Mesenchymal stem cell (in vitro differentiated cells and primary cell): ENCODE measurements at regions not wholly inside any gene's neighbourhood (a gene's known extent, or its start where the extent isn't known, plus 50 kb on each side); places are given as distances from the start of the nearest gene placed in this dataset.

Source experiments
- DNase-seq: peaks from one replicate; pipeline ENCODE4 v3.0.0-alpha.2; 2013
- H2AFZ ChIP-seq: one replicate; pipeline ENCODE4 v1.6.1; 2013; ENCODE audit warnings: low read depth, mild to moderate bottlenecking, control low read depth, inconsistent platforms, low read length, moderate library complexity
- H2AK5ac ChIP-seq: 2 replicates; pipeline ENCODE4 v1.6.1; 2013; ENCODE audit warnings: low read length, moderate library complexity, mild to moderate bottlenecking, inconsistent platforms; ENCODE audit not compliant: severe bottlenecking
- H2BK120ac ChIP-seq: one replicate; pipeline ENCODE4 v1.6.1; 2013; ENCODE audit warnings: low read depth, mild to moderate bottlenecking, inconsistent platforms, low read length, moderate library complexity
- H2BK12ac ChIP-seq, 2 experiments: one replicate each; pipeline ENCODE4 v1.6.1; 2013; ENCODE audit warnings: inconsistent platforms in 2 of 2, low read length in 2 of 2, mild to moderate bottlenecking in 2 of 2, moderate library complexity in 2 of 2, control low read depth in 1 of 2
- H2BK15ac ChIP-seq: one replicate; pipeline ENCODE4 v1.6.1; 2013; ENCODE audit warnings: mild to moderate bottlenecking, low read depth, inconsistent platforms; ENCODE audit not compliant: poor library complexity, severe bottlenecking
- H2BK5ac ChIP-seq: 2 replicates; pipeline ENCODE4 v1.6.1; 2013; ENCODE audit warnings: low read depth, mild to moderate bottlenecking, low read length, control low read depth, inconsistent platforms; ENCODE audit not compliant: poor library complexity, severe bottlenecking
- H3K14ac ChIP-seq, 2 experiments: one replicate each; pipeline ENCODE4 v1.6.1; 2013; ENCODE audit warnings: inconsistent platforms in 2 of 2, low read length in 2 of 2, control low read depth in 1 of 2, mild to moderate bottlenecking in 1 of 2, moderate library complexity in 1 of 2
- H3K18ac ChIP-seq, 2 experiments: one replicate each; pipeline ENCODE4 v1.6.1; 2013; ENCODE audit warnings: inconsistent platforms in 2 of 2, low read length in 2 of 2, control low read depth in 1 of 2, low read depth in 1 of 2, mild to moderate bottlenecking in 1 of 2
- H3K23ac ChIP-seq, 2 experiments: one replicate each; pipeline ENCODE4 v1.6.1; 2013; ENCODE audit warnings: inconsistent platforms in 2 of 2, low read length in 2 of 2, mild to moderate bottlenecking in 2 of 2, moderate library complexity in 2 of 2, control low read depth in 1 of 2
- H3K27ac ChIP-seq: 2 replicates; pipeline ENCODE4 v1.5.1; 2013; ENCODE audit warnings: mild to moderate bottlenecking, moderate library complexity, low read length, control low read depth, inconsistent platforms; ENCODE audit not compliant: poor library complexity, severe bottlenecking
- H3K27me3 ChIP-seq, 2 experiments: 2 replicates each; pipeline versions ENCODE4 v1.6.1 to v1.7.0; 2013; ENCODE audit warnings: low read length in 2 of 2, mild to moderate bottlenecking in 2 of 2, moderate library complexity in 2 of 2, control low read depth in 1 of 2, inconsistent platforms in 1 of 2; ENCODE audit not compliant: control insufficient read depth in 1 of 2, insufficient read depth in 1 of 2
- H3K36me3 ChIP-seq, 2 experiments: 2 replicates each; pipeline versions ENCODE4 v1.6.1 to v1.7.0; 2013; ENCODE audit warnings: low read length in 2 of 2, control low read depth in 1 of 2, inconsistent platforms in 1 of 2, low read depth in 1 of 2, mild to moderate bottlenecking in 1 of 2; ENCODE audit not compliant: insufficient read depth in 2 of 2, control insufficient read depth in 1 of 2
- H3K4ac ChIP-seq, 2 experiments: one replicate each; pipeline ENCODE4 v1.6.1; 2013; ENCODE audit warnings: inconsistent platforms in 2 of 2, low read length in 2 of 2, mild to moderate bottlenecking in 2 of 2, moderate library complexity in 2 of 2, control low read depth in 1 of 2, low read depth in 1 of 2
- H3K4me1 ChIP-seq: 2 replicates; pipeline ENCODE4 v1.6.1; 2013; ENCODE audit warnings: low read depth, low read length, control low read depth; ENCODE audit not compliant: control insufficient read depth, insufficient read depth
- H3K4me2 ChIP-seq: 2 replicates; pipeline ENCODE4 v1.6.1; 2013; ENCODE audit warnings: low read length, mild to moderate bottlenecking, inconsistent platforms; ENCODE audit not compliant: poor library complexity, severe bottlenecking
- H3K4me3 ChIP-seq, 2 experiments: 2 replicates each; pipeline versions ENCODE4 v1.5.1 to v1.7.0; 2013; ENCODE audit warnings: low read length in 2 of 2, mild to moderate bottlenecking in 2 of 2, control low read depth in 1 of 2, low read depth in 1 of 2; ENCODE audit not compliant: insufficient read depth in 1 of 2
- H3K79me1 ChIP-seq: replicated peaks from 2 replicates; pipeline ENCODE4 v1.6.1; 2013; ENCODE audit warnings: mild to moderate bottlenecking, control low read depth, low read length, inconsistent platforms; ENCODE audit not compliant: poor library complexity, severe bottlenecking
- H3K9ac ChIP-seq: 2 replicates; pipeline ENCODE4 v1.7.0; 2013; ENCODE audit warnings: mild to moderate bottlenecking, low read length, moderate library complexity
- H3K9me3 ChIP-seq: 2 replicates; pipeline ENCODE4 v1.7.0; 2013; ENCODE audit warnings: mild to moderate bottlenecking, low read length; ENCODE audit not compliant: control insufficient read depth
- H4K8ac ChIP-seq: one replicate; pipeline ENCODE4 v1.6.1; 2013; ENCODE audit warnings: inconsistent platforms, mild to moderate bottlenecking, low read length, moderate library complexity
- H4K91ac ChIP-seq: one replicate; pipeline ENCODE4 v1.6.1; 2013; ENCODE audit warnings: mild to moderate bottlenecking, low read length, inconsistent platforms
- WGBS: methylation state at CpG from one replicate; pipeline ENCODE4 v1.1.7; 2013; ENCODE audit warnings: mixed read lengths; 5-methylcytosine and 5-hydroxymethylcytosine counted together

GRCh38 chr18:60493066-60493465 is 120.5 kb upstream of the MC4R start:
- Histone ChIP-seq H3K23ac (no peak overlapping the region), H3K18ac (no peak overlapping the region), H3K9ac (no peak overlapping the region), H2AFZ (no peak overlapping the region), H3K79me1 (no peaks in the 10 kb centered on the region), H2BK12ac (no peak overlapping the region), H4K8ac (no peak overlapping the region), H3K4ac (no peak overlapping the region), H3K27me3 (no peaks in the 10 kb centered on the region), H2BK120ac (no peak overlapping the region), H3K27ac (no peak overlapping the region), H3K9me3 (no peaks in the 10 kb centered on the region), H2BK5ac (no peak overlapping the region), H2BK15ac (no peak overlapping the region), H3K4me1 (no peaks in the 10 kb centered on the region), H3K14ac (no peak overlapping the region), H3K4me2 (no peak overlapping the region), H2AK5ac (no peak overlapping the region), H4K91ac (no peak overlapping the region), H3K4me3 (no peak overlapping the region), H3K36me3 (no peaks in the 10 kb centered on the region)
- WGBS = 31% methylated on average over 3 of the region's 4 CpGs
- no peak for DNase-seq

DNA sequence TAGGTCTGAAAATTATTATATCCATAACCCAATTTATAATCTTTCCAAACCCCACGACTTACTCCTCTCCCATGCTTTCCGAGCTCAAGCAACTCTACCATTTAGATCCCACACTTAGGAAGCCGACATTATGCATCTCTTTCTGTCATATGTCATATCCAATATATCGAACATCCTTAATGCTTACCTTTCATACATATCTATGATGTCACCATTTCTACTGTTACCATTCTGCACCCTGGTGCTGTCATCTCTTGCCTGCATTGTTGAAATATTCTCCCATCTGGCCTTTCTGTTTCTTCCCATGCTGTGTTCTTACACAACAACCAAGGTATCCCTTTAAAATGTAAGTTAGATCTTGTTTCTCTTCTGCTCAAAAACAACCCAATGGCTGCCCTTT is 127.1 kb upstream of the MC4R start:
- 88% methylated on average over 4 of the region's 4 CpGs for WGBS
- Histone ChIP-seq H3K18ac (no peak overlapping the region), H3K23ac (no peak overlapping the region), H3K9ac (no peak overlapping the region), H3K14ac (no peak overlapping the region), H2AFZ (no peak overlapping the region), H3K4me1 (no peaks in the 10 kb centered on the region), H2BK120ac (no peak overlapping the region), H3K79me1 (no peaks in the 10 kb centered on the region), H2BK5ac (no peak overlapping the region), H2BK15ac (no peak overlapping the region), H3K27me3 (no peaks in the 10 kb centered on the region), H4K8ac (no peak overlapping the region), H3K4me2 (no peak overlapping the region), H3K36me3 (no peaks in the 10 kb centered on the region), H2AK5ac (no peak overlapping the region), H2BK12ac (no peak overlapping the region), H3K4me3 (no peak overlapping the region), H4K91ac (no peak overlapping the region), H3K9me3 (no peaks in the 10 kb centered on the region), H3K4ac (no peak overlapping the region), H3K27ac (no peak overlapping the region)
- DNase-seq = no peak

GRCh38 chr18:60500960-60501359 is 128.4 kb upstream of the MC4R start:
- Histone ChIP-seq H3K4ac (no peak overlapping the region), H2AFZ (no peak overlapping the region), H3K14ac (no peak overlapping the region), H3K18ac (no peak overlapping the region), H2BK12ac (no peak overlapping the region), H2BK15ac (no peak overlapping the region), H3K4me1 (no peaks in the 10 kb centered on the region), H3K4me2 (no peak overlapping the region), H3K23ac (no peak overlapping the region), H3K9me3 (no peaks in the 10 kb centered on the region), H2BK5ac (no peak overlapping the region), H3K27me3 (no peaks in the 10 kb centered on the region), H2AK5ac (no peak overlapping the region), H3K36me3 (no peaks in the 10 kb centered on the region), H3K9ac (no peak overlapping the region), H3K79me1 (no peaks in the 10 kb centered on the region), H3K4me3 (no peak overlapping the region), H4K91ac (no peak overlapping the region), H3K27ac (no peak overlapping the region), H4K8ac (no peak overlapping the region), H2BK120ac (no peak overlapping the region)
- DNase-seq = no peak
- 90% methylated on average over 2 of the region's 2 CpGs for WGBS

GRCh38 chr18:60502591-60502990 is 130.0 kb upstream of the MC4R start:
- Histone ChIP-seq H2AFZ (no peak overlapping the region), H3K14ac (no peak overlapping the region), H3K9ac (no peak overlapping the region), H3K79me1 (no peaks in the 10 kb centered on the region), H3K27me3 (no peaks in the 10 kb centered on the region), H2BK15ac (no peak overlapping the region), H3K4me1 (no peaks in the 10 kb centered on the region), H4K91ac (no peak overlapping the region), H3K27ac (no peak overlapping the region), H2BK12ac (no peak overlapping the region), H2BK120ac (no peak overlapping the region), H2BK5ac (no peak overlapping the region), H2AK5ac (no peak overlapping the region), H3K23ac (no peak overlapping the region), H3K4ac (no peak overlapping the region), H3K36me3 (no peaks in the 10 kb centered on the region), H3K4me2 (no peak overlapping the region), H4K8ac (no peak overlapping the region), H3K4me3 (no peak overlapping the region), H3K9me3 (no peaks in the 10 kb centered on the region), H3K18ac (no peak overlapping the region)
- no peak for DNase-seq
- WGBS = 88% methylated on average over 1 of the region's 5 CpGs
